COLO668 (cell line): ENCODE measurements at regions not wholly inside any gene's neighbourhood (a gene's known extent, or its start where the extent isn't known, plus 50 kb on each side); places are given as distances from the start of the nearest gene placed in this dataset.

Experiments
- DNase-seq: peaks from one replicate; lab custom pipeline; 2025; ENCODE audit not compliant: unreplicated experiment; lab: John Stamatoyannopoulos, UW

DNA sequence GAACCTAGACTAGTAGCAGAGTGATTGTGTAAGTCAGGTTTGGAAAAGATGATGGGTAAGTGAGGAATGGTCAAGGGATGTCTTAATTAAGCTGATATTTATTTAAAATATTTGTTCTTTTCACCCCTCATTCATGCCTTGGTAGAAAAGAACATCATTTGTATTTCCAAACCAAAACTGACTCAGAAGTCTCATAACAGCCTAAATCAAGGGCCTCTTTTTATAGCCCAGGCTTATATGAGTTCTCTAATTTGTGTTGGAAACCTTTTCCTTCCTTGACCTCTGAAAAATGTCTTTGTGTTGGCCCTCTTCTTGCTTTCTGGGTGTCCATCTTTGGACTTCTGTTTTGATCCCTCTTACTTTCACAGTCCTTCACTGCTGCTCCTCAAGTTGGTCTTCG, 1428.2 kb downstream of the MRPL39 start:
- DNase-seq = no peak

DNA sequence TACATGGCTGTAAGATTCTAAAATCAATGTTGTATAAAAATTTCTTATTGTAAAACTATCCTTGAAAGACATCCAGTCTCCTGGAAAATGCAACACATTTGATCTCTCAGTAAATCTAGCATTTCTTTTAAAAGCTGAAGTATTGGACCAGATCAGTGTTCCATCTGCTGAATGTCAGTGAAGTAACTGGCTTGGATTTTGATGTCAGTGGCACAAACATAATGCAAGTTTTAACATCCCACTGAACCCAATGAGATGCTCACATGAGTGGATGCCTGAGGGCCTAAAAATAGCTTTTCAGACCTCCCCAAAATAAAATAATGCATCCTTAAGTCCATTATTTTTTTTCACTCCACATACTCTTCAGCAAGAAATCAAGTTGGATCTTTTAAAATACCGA, 1432.2 kb downstream of the MRPL39 start:
- no peak for DNase-seq

DNA sequence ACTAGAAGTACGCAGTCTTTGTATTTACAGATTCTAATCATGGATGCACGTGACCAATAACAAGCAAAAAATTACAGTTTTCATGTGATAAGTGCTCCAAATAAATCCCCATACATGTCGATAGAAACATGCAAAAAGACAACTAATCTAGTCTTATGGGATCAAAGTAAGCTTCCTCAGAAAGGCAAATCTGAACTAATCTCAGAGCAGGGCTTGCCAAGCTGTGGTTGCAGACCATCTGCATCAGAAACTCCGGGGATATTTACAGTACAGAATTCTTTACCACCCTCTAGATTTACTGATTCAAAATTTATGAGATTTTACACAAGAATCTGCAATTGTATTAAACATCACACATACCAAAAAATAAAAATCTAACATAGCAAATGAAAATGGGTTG, 1435.5 kb downstream of the MRPL39 start:
- no peak for DNase-seq

DNA sequence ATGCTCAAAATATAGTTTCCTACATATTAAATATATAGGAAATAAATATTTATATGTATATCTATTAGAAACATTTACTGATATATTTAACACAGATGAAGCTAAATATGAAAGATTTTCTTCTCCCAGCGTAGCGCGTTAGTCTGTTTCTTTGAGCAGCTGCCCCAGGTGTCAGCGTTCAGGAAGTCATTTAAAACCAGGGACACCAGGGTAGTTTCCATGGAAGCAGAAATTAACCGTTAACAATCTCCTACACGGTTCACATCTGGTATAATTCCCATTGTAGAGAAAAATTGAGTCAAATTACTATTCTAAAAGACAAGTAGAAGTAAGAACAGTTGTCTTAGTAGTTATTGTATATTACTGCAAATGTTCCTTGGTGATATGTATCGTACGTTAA, 1443.7 kb downstream of the MRPL39 start:
- no peak for DNase-seq

DNA sequence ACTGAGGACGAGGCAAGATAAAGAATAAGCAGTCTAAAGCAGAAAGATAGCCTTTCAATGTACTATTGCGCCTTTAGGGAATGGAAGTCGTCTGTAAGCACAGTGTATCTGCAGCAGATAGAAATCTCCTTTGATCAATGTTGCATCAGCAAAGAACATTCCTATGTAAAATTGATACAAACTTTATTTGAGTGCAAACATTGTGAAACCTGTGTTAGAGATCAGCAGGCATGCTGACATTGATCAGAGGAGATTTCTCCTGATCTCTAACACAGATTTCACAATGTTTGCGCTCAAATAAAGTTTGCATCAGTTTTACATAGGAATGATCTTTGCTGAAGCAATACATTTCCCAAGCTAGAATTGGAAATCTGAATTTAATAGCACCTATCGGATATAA, 1446.8 kb downstream of the MRPL39 start:
- DNase-seq = no peak

DNA sequence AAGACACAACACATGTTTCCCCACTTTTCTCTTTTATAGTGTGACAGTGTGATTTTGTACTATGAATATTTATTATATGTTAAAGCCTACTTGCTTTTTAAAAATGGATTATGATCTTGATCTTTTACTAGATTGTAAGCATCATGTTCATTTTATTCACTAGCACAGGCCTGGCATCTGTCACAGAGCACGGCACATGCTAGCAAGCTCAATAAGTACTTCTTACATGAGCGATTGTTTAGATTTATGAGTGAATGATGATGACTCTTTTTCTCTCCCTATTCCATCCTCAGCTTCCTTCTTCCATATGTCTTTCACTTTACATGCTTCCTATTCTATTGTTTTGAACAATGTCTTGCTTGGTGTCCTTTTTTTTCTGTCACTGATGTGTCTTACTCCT, 1454.1 kb downstream of the MRPL39 start:
- DNase-seq = no peak

DNA sequence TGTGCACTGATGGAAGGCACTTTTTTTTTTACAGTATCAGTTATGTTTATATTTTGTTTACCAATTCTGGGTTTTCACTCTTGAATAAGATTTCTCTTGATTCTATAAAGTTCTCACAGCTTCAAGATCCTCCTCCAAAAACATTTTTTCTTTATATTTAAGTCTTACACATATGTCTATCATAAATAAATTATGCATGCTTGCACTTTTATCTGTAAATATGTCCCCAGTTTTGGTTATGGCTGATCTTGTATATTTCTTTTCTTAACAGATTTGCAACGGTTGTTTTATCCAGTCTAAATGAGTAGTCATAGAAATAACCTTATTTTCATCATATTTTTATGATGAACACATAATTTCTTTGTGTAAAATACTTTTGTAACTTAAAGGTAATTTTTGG, 1456.5 kb downstream of the MRPL39 start:
- DNase-seq = no peak

DNA sequence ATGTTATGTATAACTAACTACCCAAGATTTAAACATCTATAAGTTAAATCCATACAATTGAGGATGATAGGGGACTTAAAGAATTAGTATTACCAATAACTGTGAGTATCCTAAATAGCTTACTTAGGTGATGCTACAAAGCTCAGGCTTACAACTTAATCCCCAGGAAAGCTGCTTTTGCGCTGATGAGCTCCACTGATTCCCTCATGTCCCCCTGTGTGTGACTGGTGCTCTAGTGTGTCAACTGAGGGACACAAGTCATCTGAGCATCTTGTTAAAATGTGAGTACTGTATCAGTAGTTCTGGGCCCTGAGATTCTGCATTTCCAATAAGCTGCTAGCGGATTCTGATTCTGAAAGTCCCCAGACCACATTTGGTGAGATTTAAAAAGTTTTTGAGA, 1458.8 kb downstream of the MRPL39 start:
- DNase-seq = no peak

DNA sequence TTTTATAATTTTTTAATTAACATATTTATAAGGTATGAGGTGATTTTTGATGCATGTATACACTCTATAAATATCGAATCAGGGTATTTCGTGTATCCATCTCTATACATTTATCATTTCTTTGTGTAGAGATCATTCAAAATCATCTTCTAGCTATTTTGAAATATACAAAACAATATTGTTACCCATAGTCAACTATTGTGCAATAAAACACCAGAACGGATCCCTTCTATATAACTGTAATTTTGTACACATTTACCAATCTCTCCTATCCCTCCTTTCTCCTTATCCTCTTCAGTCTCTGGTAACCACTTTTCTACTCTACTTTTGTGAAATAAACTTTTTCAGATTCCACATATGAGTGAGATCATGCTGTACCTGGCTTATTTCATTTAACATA, 1459.6 kb downstream of the MRPL39 start:
- no peak for DNase-seq

DNA sequence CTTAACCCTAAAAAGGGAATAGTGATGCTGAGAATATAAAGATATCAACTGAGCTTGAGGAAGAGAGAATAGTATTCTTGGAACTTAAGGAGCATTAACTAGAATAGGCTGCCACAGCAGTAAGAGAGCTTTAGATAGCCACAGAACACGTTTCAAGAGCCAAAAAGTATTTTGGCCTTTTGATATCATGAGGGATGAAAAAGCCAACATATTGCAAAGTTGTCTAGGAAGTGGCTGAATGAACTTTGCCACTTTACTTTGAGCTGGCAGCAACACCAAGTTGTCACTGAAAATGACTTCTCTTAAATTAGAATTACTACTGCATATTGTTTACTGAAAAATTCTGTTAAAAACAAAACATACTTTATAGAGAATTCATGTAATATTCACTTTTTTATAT, 1476.2 kb downstream of the MRPL39 start:
- no peak for DNase-seq

DNA sequence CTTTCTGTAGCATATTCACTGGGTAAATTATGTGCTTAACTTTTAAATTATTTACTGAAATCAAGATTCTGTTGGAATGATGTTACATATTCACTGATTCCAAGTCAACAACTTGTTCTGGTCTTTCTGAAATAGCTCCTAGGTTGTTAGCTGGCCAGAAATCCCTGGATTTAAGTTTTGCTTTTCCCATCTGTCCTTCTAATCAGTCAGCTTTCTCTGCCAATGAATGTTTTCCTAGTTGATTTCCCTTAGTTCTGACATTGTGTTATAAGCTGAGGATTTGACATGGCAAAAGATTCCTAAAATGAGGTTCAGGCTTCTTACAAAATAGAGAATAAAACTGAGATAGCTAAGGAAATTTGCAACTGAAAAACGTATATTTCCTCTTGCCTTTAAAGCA, 1479.6 kb downstream of the MRPL39 start:
- DNase-seq = no peak

DNA sequence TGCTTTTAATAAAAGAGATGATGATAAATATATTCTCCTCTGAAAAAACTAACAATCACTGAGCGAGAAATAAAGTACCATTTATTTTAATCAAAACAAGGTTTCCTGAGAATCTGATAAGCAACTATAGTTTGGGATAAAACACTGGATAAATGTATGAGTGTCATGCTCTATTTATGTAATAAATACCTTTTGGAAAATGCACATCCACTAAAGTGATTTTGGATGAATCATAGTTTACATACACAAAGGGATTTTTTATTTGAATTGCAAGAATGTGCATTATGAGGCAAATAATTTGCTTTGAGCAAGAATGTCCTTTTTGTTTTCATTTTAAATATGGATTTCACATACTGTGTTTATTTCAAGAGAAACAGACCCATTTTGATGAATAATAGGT, 1483.5 kb downstream of the MRPL39 start:
- DNase-seq = no peak

DNA sequence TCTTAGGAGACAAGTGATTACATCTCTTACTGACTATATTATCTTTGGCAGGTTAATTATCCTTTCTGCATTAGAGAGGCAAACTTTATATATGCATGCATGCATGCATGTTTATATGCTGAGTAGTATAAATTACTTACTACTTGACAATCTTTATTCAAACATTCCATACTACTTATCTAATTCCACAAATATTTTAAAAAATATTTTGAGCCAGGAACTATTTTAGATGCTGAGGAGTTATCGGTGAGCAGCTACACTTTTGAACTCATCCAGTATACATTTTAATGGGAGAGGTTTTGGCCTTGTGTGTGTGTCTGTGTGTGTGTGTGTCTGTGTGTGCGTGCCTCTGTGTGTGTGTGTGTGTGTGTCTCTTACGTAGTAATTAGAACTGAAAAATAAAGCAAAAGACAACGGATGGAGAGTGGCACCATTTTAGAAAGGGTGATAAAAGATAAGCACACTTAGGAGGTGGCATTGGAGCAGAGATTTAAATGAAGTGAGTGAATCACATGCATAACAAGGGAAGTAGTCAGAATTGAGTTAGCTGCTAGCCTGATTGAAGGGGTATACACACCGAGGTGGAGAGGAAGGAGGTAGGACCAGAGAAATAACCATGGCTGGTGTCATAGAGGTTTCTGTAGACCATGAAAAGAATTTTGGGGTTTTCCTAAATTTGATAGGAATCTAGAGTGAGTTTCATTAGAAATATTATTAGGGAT, 1488.4 kb downstream of the MRPL39 start:
- no peak for DNase-seq

DNA sequence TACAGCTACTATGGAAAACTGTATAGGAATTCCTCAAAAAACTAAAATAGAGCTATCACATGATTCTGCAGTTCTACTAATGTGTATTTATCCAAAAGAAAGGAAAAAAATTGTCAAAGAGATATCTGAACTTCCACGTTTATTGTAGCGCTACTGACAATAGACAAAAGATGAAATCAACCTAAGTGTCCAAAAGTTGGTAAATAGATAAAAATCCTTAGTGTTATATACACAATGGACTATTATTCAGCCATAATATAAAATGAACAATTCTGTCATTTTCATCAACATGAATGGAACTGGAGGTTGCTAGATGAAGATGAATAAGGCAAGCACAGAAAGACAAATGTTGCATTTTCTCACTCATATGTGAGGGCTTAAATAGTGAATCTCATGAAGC, 1492.1 kb downstream of the MRPL39 start:
- DNase-seq = no peak

DNA sequence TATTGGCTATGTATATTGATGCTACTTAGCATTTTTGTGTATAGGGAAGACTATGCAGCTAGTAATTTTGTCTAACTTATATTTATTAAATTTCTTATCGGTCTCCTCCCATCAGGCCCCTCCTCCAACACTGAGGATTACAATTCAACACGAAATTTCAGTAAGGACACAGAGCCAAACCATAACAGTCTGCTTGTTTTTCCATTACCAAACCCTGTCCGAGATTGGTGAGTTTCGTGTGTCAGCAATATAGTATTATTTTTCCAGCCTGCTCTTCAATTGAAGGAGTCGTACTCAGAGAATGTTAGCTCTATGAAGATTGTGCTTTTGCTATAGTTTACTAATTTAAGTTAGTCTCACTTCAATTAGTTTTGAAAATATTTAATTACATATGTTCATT, 1495.3 kb downstream of the MRPL39 start:
- no peak for DNase-seq

DNA sequence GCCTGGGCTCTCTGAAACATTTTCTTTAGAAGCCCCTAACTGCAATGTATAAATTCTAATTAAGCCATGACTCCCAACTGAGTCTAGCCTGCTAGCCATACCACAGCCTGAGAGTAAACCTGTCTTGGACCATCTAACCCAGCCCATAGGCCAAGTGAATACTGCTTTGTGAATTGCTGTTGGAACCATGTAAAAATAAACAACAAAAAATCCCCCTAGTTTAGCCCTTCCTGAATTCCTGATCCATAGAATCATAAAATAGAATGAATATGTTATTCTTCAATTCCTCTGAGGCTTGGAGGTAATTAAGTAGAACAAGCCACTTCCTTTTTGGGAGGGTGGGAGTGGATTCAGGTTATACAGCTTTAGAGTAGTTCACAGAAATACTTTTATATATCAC, 1496.4 kb downstream of the MRPL39 start:
- no peak for DNase-seq

DNA sequence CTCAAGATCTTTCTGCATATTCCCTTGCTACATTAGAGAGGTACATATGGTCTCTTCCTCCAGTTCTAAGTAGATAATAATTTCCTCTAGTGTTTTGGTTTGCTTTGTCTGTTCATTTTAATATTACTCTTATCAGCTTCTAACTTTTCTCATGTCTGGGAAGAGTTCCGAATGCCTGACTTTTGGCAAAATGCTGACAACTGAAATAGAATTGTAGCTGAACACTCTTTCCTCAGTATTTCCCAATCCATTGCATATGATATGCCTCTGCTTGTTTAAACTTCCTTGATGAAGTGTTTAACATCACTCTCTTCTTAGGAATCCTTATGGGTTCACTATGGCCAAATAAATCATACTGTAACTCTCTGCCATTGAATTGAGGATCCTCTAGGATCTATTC, 1510.1 kb downstream of the MRPL39 start:
- DNase-seq = no peak

DNA sequence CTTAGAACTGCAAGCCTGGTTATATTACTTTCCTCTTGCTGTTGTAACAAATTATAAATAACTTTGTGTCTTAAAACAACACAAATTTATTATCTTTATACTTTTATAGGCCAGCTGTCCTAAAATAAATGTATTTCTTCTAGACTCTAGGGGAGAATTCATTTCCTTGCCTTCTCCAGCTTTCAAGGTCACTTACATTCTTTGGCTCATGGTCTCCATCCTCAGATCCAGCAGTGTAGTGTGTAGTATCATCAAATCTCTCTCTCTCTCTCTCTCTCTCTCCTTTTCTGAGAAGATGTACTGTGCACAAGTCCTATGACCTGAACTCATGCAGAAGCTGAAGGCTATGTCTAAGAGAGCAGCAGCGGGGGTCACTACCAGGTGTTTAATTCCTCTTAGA, 1510.6 kb downstream of the MRPL39 start:
- no peak for DNase-seq

DNA sequence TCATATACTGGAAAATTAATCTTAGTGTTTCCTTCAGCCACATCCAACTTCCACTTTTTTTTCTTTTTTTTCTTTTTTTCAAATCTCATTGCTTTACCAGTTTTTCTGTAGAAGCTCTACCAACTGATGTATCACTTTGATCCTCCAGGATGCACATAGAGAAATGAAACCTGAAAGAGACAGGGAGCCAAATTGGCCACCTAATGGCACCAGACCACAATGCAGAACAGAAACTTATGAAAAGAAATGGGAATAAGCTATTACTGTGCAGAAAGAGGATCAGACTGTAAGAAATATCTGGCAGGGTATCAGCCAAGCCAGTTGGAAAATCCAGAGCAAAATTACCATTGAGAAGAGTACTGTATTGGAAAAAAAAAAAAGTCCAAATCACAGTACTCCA, 1514.2 kb downstream of the MRPL39 start:
- no peak for DNase-seq

DNA sequence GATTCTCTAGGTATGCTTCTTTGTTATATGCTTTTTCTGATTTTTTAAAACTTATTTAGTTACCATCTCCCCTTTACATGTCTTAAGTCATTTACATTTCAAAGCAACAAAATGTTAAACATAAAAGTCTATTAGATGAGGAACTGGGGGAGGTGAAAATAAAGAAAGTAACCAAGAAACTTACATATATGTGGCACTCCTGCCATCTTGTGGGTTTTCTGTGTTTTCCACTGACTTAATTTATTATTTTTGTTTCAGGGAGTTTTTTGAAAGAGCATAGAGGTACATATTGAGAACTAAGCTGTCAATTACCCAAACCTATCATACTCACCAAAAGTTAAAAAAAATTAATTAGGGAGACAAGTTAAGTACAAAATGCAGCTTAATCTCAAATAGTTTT, 1531.1 kb downstream of the MRPL39 start:
- no peak for DNase-seq

DNA sequence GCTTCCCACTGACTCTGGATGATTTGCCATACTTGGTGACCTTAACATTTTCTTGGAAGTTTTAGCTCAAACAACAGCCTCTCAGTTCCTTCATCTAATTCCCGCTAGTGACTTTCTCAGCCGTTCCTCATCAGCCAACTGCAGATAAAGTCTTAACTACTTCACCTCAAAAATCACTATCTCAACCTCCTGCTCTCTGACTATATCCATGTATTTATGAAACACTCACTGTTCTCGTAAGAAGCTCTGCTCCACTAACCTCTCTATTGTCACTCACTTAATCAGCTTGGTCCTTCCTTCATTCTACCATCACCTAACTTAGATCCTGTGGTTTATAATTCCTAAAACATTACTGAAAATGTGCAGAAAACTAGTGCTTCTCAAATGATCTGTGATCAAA, 1551.6 kb downstream of the MRPL39 start:
- DNase-seq = no peak

DNA sequence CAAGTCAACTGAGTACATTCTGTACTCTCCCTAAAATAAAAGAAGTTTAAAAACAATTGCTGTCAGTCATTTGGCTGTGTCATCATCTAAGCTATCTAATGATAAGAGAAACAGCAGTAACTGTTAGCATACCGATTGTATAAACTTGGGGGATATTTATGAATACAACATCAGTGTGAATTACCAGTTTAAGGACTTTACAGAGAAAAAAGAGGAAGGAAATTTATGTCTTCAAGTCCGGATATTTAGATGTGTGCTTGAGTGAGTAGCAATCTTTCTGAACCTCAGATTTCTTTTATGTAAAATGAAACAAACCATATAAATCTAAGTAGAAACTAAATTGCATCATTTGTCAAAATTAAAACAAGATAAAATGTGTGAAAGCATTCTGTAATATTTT, 1557.0 kb downstream of the MRPL39 start:
- DNase-seq = no peak

DNA sequence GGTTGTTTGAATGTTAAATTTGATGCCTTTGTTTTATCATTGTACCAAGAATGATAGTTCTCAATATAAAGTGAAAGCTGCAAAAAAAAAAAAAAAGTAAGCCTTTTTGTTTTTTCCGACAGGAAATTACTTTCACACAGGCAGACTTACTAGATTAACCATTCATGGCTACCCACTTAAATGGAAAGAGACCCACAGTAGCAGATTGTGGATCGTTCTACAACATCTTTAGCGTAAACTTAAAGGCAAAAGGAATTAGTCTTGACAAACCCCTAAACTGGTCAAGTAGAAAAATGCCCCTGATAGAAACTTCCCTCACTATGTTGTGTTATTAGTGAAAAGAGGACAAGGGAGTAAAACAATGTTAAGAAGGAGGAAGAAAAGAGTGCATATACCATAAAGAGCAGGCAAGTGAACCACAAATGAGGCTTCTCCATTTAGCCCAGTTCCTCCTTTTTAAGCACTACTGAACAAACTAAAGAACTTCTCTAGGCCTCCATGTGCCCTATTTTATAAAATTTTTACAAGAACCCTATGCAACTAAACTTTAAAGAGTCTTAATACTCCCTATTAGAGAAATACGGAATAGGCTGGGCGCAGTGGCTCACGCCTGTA, 1560.3 kb downstream of the MRPL39 start:
- no peak for DNase-seq
